AG09309 (cell line): ENCODE measurements at regions not wholly inside any gene's neighbourhood (a gene's known extent, or its start where the extent isn't known, plus 50 kb on each side); places are given as distances from the start of the nearest gene placed in this dataset.
"Not testable (repeated sequence)": the region's sequence is repeated elsewhere in the genome, so short reads cannot be mapped to it uniquely, and the experiment has no call there.

Experiments used
- DNase-seq: peaks from one replicate; pipeline ENCODE4 v3.0.0-alpha.2; 2010; ENCODE audit warnings: low read depth
- H3K4me3 ChIP-seq: 2 replicates; pipeline ENCODE4 v1.5.1; 2011; ENCODE audit warnings: mild to moderate bottlenecking, low read depth, low read length, moderate library complexity; ENCODE audit not compliant: control insufficient read depth
- TF ChIP-seq, protein P1 (sequence below): IDR thresholded peaks from 2 replicates; pipeline ENCODE4 v1.5.1; 2011; ENCODE audit warnings: mild to moderate bottlenecking, low read depth, low read length, inconsistent platforms; ENCODE audit not compliant: insufficient read depth, control insufficient read depth; ENCODE audit errors: missing control alignments

DNA sequence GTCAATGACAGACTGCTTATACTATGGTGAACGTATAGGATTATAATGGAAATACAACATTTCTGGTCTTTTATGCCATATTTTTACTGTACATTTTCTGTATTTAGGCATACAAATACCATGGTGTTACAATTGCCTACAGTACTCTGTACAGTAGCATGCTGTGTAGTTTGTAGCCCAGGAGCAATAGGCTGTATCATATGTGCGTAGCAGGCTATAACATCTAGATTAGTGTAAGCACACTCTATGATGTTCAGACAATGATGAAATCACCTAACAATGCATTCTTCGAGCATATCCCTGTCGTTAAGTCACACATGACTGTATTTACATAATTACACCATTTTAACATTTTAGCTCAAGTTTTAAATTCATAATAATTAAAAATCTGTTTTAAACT is 556.6 kb upstream of the ZNF804A start:
- TF ChIP-seq, protein P1, sequence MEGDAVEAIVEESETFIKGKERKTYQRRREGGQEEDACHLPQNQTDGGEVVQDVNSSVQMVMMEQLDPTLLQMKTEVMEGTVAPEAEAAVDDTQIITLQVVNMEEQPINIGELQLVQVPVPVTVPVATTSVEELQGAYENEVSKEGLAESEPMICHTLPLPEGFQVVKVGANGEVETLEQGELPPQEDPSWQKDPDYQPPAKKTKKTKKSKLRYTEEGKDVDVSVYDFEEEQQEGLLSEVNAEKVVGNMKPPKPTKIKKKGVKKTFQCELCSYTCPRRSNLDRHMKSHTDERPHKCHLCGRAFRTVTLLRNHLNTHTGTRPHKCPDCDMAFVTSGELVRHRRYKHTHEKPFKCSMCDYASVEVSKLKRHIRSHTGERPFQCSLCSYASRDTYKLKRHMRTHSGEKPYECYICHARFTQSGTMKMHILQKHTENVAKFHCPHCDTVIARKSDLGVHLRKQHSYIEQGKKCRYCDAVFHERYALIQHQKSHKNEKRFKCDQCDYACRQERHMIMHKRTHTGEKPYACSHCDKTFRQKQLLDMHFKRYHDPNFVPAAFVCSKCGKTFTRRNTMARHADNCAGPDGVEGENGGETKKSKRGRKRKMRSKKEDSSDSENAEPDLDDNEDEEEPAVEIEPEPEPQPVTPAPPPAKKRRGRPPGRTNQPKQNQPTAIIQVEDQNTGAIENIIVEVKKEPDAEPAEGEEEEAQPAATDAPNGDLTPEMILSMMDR = no peak
- H3K4me3 ChIP-seq = no peak overlapping the region
- no peak for DNase-seq

DNA sequence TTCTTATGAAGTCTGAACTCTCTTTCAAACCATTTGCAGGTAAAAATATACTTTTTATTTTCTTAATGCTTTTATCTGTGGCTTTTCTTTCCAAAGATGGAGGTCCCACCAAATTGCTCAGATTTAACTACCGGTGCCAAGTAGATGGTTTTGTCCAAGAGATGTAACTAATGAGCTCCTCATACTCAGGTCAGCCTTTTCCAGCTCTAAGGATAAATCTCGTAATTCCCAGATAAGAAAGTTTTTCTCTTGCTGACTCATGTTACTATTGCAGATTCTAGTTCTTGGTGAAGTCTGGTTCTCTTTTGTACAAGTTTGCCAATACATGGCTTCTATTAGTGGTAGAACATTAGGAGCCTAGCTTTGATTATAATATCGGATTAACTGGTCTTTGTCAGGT is 550.8 kb upstream of the ZNF804A start:
- H3K4me3 ChIP-seq = no peak overlapping the region
- no peak for DNase-seq
- TF ChIP-seq, protein P1 = no peak

DNA sequence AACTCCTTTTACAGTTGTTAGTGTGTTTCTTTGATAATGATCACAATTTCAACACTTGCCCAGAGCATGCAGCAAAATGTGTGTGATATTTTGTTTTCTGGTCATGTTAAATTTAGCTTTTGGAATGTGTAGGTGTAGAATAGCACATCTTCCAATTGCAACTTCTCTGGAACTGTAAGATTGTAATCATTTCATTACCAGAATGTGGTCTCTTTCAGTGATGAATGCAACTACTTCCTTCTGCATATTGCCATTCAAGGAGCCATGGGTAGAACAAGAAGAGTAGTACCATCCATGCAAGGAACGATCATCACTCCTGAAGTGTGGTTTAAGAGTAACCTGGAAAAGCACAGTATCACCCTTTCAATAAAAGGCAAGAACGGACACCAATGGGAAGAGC is 548.8 kb upstream of the ZNF804A start:
- H3K4me3 ChIP-seq = no peak overlapping the region
- no peak for DNase-seq
- TF ChIP-seq, protein P1 = no peak

DNA sequence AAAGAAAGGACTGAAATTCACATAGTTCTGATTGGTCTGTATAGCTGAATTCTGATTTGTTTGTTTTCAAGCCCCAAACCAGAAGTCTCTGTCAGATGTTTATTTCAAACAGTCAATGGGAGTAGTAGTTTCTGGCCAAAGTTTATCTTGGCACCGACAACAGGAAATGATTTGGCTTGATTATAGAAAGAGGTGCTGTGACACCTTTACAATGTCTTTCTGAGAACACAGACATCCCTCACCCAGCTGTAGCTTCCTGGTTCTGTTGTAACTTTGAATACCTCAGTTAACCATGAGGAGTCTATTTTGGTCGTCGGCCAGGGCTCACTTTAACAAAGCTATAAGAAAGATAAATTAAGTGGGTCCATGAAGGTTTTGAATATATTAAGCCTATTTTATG is 545.0 kb upstream of the ZNF804A start:
- TF ChIP-seq, protein P1 = no peak
- DNase-seq = no peak
- H3K4me3 ChIP-seq = no peak overlapping the region

DNA sequence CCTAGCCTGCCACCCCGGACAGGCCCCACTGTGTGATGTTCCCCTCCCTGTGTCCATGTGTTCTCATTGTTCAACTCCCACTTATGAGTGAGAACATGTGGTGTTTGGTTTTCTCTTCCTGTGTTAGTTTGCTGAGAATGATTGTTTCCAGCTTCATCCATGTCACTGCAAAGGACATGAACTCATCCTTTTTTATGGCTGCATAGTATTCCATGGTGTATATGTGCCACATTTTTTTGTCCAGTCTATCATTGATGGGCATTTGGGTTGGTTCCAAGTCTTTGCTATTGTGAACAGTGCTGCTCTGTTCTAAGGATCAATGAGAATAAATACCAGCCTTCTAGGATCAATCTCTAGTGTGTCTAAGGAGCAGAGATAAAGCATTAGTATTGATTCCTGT is 543.9 kb upstream of the ZNF804A start:
- H3K4me3 ChIP-seq, DNase-seq: not testable (repeated sequence)

DNA sequence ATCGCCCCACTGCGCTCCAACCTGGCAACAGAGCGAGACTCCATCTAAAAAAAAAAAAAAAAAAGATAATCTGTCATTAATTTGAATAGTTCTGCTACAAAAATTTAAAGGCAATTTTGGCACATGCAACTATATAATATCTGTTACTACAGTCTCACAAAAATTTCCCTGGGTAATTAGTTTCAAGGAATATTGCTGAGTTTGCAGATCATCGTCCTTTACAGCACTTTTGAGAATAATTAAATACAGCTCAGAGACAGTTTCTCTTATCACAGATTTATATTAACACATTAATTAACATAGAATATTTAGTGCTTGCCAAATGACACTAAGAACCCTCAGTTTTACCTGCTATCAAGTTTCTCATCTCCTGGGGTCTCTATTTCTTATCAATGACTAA is 540.4 kb upstream of the ZNF804A start:
- DNase-seq = no peak
- TF ChIP-seq, protein P1 = no peak
- H3K4me3 ChIP-seq = no peak overlapping the region

DNA sequence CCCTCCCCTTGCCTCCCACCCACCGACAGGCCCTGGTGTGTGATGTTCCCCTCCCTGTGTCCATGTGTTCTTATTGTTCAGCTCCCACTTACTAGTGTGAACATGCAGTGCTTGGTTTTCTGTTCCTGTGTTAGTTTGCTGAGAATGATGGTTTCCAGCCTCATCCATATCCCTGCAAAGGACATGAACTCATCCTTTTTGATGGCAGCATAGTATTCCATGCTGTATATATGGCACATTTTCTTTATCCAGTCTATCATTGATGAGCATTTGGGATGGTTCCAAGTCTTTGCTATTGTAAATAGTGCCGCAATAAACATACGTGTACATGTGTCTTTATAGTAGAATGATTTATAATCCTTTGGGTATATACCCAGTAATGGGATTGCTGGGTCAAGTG is 538.1 kb upstream of the ZNF804A start:
- not testable (repeated sequence) for H3K4me3 ChIP-seq, DNase-seq

DNA sequence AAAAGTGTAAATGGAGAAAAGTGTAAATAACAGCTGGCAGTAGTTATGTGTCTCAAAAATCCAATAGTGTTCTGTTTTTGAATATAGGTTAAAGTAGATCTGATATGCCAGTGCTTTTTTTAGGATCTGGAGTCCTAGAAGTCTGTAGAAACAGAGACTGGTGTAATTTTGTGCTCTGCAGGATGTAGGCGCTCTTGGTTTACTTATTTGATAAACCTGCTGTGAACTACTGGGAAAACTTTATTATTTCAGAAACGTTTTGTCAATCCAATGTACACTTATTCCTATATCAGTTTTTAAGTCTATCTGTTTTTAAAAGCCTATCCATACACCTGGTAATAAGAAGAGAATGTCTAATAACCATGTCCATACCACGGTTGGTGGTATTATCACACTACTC is 530.8 kb upstream of the ZNF804A start:
- no peak for DNase-seq
- no peak overlapping the region for H3K4me3 ChIP-seq
- TF ChIP-seq, protein P1 = no peak
